ENCODE measurements at regions not wholly inside any gene's neighbourhood (a gene's known extent, or its start where the extent isn't known, plus 50 kb on each side); places are given as distances from the start of the nearest gene placed in this dataset.

GRCh38 chr3:193943851-193944517 lies 192.0 kb upstream of the HES1 start:
- TF ChIP-seq CTCF (IDR thresholded peaks at IDR 0.05) (no peak), POLR2A (IDR thresholded peaks at IDR 0.05) (no peak)
